CD14-positive monocyte (primary cell): ENCODE measurements at regions not wholly inside any gene's neighbourhood (a gene's known extent, or its start where the extent isn't known, plus 50 kb on each side); places are given as distances from the start of the nearest gene placed in this dataset.

Source experiments
- DNase-seq, 3 donors: peaks; one replicate each; pipeline ENCODE4 v3.0.0-alpha.2; 2011 to 2022
- H2AFZ ChIP-seq: 2 replicates; pipeline ENCODE4 v1.6.0; 2012; ENCODE audit warnings: mild to moderate bottlenecking, low read depth, low read length, inconsistent platforms; ENCODE audit not compliant: insufficient read depth, poor library complexity, severe bottlenecking
- H3K27ac ChIP-seq, 2 donors: 1 replicate in 1 of 2; 2 replicates in 1 of 2; pipeline ENCODE4 v1.5.1; 2012 to 2013; ENCODE audit warnings: low read length in 2 of 2, control low read depth in 1 of 2, inconsistent platforms in 1 of 2, low read depth in 1 of 2, mild to moderate bottlenecking in 1 of 2
- H3K27me3 ChIP-seq, 2 donors: one replicate each; pipeline versions ENCODE4 v1.6.0 to v1.6.1; 2011 to 2013; ENCODE audit warnings: low read length in 2 of 2; ENCODE audit not compliant: control insufficient read depth in 2 of 2, insufficient read depth in 2 of 2
- H3K36me3 ChIP-seq, 2 donors: replicated peaks in 1 of 2; 1 replicate in 1 of 2; 2 replicates in 1 of 2; pipeline versions ENCODE4 v1.5.1 to v1.6.1; 2012 to 2013; ENCODE audit warnings: low read length in 2 of 2, control low read depth in 1 of 2, inconsistent platforms in 1 of 2, mild to moderate bottlenecking in 1 of 2; ENCODE audit not compliant: insufficient read depth in 2 of 2, control insufficient read depth in 1 of 2
- H3K4me1 ChIP-seq, 2 donors: 1 replicate in 1 of 2; 2 replicates in 1 of 2; pipeline versions ENCODE4 v1.5.1 to v1.6.1; 2012 to 2013; ENCODE audit warnings: low read length in 2 of 2, control low read depth in 1 of 2, inconsistent platforms in 1 of 2, mild to moderate bottlenecking in 1 of 2, moderate library complexity in 1 of 2; ENCODE audit not compliant: insufficient read depth in 2 of 2, control insufficient read depth in 1 of 2
- H3K4me2 ChIP-seq: replicated peaks from 2 replicates; pipeline ENCODE3; 2012; ENCODE audit warnings: low read length, moderate library complexity, mild to moderate bottlenecking; ENCODE audit not compliant: poor library complexity, severe bottlenecking; ENCODE audit errors: extremely low read depth
- H3K4me3 ChIP-seq, 3 experiments: fragments of 200-600 bp in 1 of 3; sonication (generic) in 1 of 3; replicated peaks in 1 of 3; 1 replicate in 2 of 3; 2 replicates in 1 of 3; pipeline ENCODE4 v1.5.1; 2011 to 2013; ENCODE audit warnings: low read length in 3 of 3, mild to moderate bottlenecking in 3 of 3, control low read depth in 2 of 3, low read depth in 2 of 3, inconsistent platforms in 1 of 3, moderate library complexity in 1 of 3
- H3K79me2 ChIP-seq: 2 replicates; pipeline ENCODE4 v1.6.0; 2012; ENCODE audit warnings: mild to moderate bottlenecking, control low read depth, inconsistent platforms, low read length, moderate library complexity; ENCODE audit not compliant: insufficient read depth
- H3K9ac ChIP-seq: 2 replicates; pipeline ENCODE4 v1.6.0; 2017; ENCODE audit warnings: low read length, mild to moderate bottlenecking; ENCODE audit not compliant: insufficient read depth, poor library complexity, severe bottlenecking
- H3K9me3 ChIP-seq, 2 donors: replicated peaks in 1 of 2; 1 replicate in 1 of 2; 2 replicates in 1 of 2; pipeline versions ENCODE4 v1.5.1 to v1.6.1; 2012 to 2013; ENCODE audit warnings: low read length in 2 of 2, control low read depth in 1 of 2; ENCODE audit not compliant: control insufficient read depth in 1 of 2, insufficient read depth in 1 of 2
- H4K20me1 ChIP-seq: 2 replicates; pipeline ENCODE4 v1.6.0; 2012; ENCODE audit warnings: mild to moderate bottlenecking, low read length, control low read depth, moderate library complexity; ENCODE audit not compliant: insufficient read depth
- H3K27ac Mint-ChIP-seq, 7 donors: one replicate each; pipeline ENCODE4 v1.8.0; 2020; ENCODE audit warnings: mild to moderate bottlenecking in 7 of 7, mixed read lengths in 7 of 7, moderate library complexity in 6 of 7, inconsistent platforms in 2 of 7
- H3K27me3 Mint-ChIP-seq, 3 donors: one replicate each; pipeline ENCODE4 v1.8.0; 2021 to 2022; ENCODE audit warnings: low read depth in 3 of 3, mild to moderate bottlenecking in 3 of 3, mixed read lengths in 3 of 3, moderate library complexity in 3 of 3, inconsistent platforms in 1 of 3
- H3K36me3 Mint-ChIP-seq, 2 donors: one replicate each; pipeline ENCODE4 v1.8.0; 2020; ENCODE audit warnings: mixed read lengths in 2 of 2, inconsistent platforms in 1 of 2, mild to moderate bottlenecking in 1 of 2
- H3K4me1 Mint-ChIP-seq: one replicate; pipeline ENCODE4 v1.8.0; 2020; ENCODE audit warnings: mild to moderate bottlenecking, mixed read lengths
- H3K4me3 Mint-ChIP-seq, 2 donors: one replicate each; pipeline ENCODE4 v1.8.0; 2020; ENCODE audit warnings: mild to moderate bottlenecking in 2 of 2, mixed read lengths in 2 of 2, moderate library complexity in 1 of 2
- H3K9me3 Mint-ChIP-seq, 7 donors: one replicate each; pipeline ENCODE4 v1.8.0; 2020 to 2022; ENCODE audit warnings: mixed read lengths in 7 of 7, mild to moderate bottlenecking in 6 of 7, moderate library complexity in 6 of 7, inconsistent platforms in 2 of 7
- WGBS: methylation state at CpG from one replicate; pipeline ENCODE4 v1.1.5; 2013; ENCODE audit warnings: missing lambda C conversion rate; ENCODE audit not compliant: insufficient coverage; 5-methylcytosine and 5-hydroxymethylcytosine counted together
- intact Hi-C, 2 donors: fragments of 100-400 bp; cut with micrococcal nuclease; formaldehyde crosslinking; loops; one replicate each; pipeline versions ENCODE4 v1.15.0 to v1.15.1; 2023
- TF ChIP-seq, protein P1 (sequence below): fragments of 200-600 bp; IDR thresholded peaks from one replicate; pipeline ENCODE4 v1.8.0; 2022; ENCODE audit warnings: antibody characterized with exemption, mild to moderate bottlenecking

DNA sequence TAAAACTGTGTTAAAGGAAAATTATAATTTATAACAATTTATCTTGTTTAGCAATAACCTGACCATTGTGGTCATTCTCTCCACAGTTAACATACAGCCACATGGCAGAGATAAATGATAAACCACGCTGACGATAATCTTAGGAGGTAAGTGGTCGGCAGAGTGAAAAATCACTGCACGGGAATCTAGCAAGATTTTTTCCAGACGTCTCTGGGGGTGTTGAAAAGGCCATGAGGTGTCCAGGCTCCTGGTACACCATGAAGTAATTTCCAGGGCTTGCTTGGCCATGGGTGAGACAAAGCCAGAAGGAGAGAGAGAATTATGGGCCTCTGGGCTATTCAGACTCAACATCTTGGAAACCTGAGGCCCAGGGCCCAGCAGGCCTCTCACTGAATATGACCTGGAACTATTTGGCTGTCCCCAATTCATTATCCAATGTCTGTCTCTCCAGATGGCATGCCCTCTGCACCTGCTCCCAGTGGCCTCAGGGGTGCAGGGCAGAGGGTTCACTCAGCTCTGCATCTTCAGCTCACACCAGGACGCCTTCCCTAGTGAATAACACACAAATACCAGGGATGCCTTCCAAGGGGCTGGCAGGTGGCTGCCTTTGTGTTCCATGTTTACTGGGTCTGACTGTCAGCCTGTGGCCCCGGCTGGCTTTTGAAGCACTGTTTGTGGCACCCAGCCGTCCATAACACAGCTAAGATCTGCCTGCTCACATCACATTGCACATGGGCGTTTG lies 590.4 kb upstream of the PFKP start:
- H3K4me1 Mint-ChIP-seq, result no peaks in the 10 kb centered on the region
- H3K27me3 ChIP-seq, result no peaks in the 10 kb centered on the region
- H3K36me3 Mint-ChIP-seq, result no peaks in the 10 kb centered on the region
- H3K27me3 Mint-ChIP-seq, result no peaks in the 10 kb centered on the region
- no peaks in the 10 kb centered on the region for H3K79me2 ChIP-seq
- DNase-seq, result no peak
- no peak overlapping the region for H3K9ac ChIP-seq
- H3K9me3 Mint-ChIP-seq, result peaks cover 5 to 26% (median 8%) of the 10 kb centered on the region in 7 donors
- H3K36me3 ChIP-seq, result no peaks in the 10 kb centered on the region
- intact Hi-C loops, result no loop called here
- no peaks in the 10 kb centered on the region for H4K20me1 ChIP-seq
- TF ChIP-seq, protein P1, sequence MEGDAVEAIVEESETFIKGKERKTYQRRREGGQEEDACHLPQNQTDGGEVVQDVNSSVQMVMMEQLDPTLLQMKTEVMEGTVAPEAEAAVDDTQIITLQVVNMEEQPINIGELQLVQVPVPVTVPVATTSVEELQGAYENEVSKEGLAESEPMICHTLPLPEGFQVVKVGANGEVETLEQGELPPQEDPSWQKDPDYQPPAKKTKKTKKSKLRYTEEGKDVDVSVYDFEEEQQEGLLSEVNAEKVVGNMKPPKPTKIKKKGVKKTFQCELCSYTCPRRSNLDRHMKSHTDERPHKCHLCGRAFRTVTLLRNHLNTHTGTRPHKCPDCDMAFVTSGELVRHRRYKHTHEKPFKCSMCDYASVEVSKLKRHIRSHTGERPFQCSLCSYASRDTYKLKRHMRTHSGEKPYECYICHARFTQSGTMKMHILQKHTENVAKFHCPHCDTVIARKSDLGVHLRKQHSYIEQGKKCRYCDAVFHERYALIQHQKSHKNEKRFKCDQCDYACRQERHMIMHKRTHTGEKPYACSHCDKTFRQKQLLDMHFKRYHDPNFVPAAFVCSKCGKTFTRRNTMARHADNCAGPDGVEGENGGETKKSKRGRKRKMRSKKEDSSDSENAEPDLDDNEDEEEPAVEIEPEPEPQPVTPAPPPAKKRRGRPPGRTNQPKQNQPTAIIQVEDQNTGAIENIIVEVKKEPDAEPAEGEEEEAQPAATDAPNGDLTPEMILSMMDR, result no peak
- H3K4me1 ChIP-seq, result no peaks in the 10 kb centered on the region
- H3K4me3 ChIP-seq, result no peak overlapping the region
- H3K27ac ChIP-seq, result no peak overlapping the region
- WGBS, result 95% methylated on average over 5 of the region's 9 CpGs
- H3K9me3 ChIP-seq, result peaks cover 8 to 28% of the 10 kb centered on the region in 2 donors
- H2AFZ ChIP-seq, result no peak overlapping the region
- no peak overlapping the region for H3K27ac Mint-ChIP-seq
- H3K4me3 Mint-ChIP-seq, result no peak overlapping the region
- H3K4me2 ChIP-seq, result no peak overlapping the region

DNA sequence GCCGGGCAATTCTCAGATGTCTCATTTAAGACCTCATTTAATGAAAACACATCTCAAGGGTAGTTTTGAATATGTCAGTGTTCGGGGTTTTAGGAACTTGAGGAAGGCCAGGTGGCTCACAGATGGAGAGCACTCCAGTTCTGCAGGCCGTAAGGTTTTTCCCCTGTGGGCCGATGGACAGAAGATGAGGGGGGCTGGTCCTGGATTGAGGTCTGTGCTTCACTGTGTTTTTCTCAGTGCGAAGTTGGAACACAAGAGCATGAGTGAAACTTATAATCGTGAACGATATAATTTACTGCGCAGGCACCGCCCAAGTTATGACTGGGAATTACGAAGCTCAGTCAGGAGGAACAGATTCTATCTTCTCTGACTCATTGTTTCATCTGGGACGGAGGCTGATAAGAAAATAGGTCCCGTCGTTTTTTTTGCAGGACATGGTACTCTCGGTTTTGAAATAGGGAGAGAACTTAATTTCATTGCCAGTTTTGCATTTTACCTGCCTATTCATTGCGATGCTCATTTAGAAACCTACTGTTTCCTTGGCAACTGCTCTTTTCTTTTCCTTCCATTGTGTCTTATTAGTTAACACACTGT lies 591.0 kb upstream of the PFKP start:
- no peak overlapping the region for H3K9ac ChIP-seq
- no peaks in the 10 kb centered on the region for H3K4me1 ChIP-seq
- Mint-ChIP-seq H3K27ac (no peak overlapping the region), H3K9me3 (peaks cover 5 to 25% (median 7%) of the 10 kb centered on the region in 7 donors), H3K27me3 (no peaks in the 10 kb centered on the region), H3K4me1 (no peaks in the 10 kb centered on the region), H3K4me3 (no peak overlapping the region), H3K36me3 (no peaks in the 10 kb centered on the region)
- no peaks in the 10 kb centered on the region for H3K79me2 ChIP-seq
- H3K27me3 ChIP-seq, result no peaks in the 10 kb centered on the region
- no peak overlapping the region for H2AFZ ChIP-seq
- no peaks in the 10 kb centered on the region for H3K36me3 ChIP-seq
- DNase-seq, result no peak
- H3K27ac ChIP-seq, result no peak overlapping the region
- TF ChIP-seq, protein P1, result no peak
- intact Hi-C loops, result no loop called here
- no peak overlapping the region for H3K4me3 ChIP-seq
- WGBS, result 90% methylated on average over 9 of the region's 15 CpGs
- peaks cover 8 to 25% of the 10 kb centered on the region in 2 donors for H3K9me3 ChIP-seq
- no peak overlapping the region for H3K4me2 ChIP-seq
- H4K20me1 ChIP-seq, result no peaks in the 10 kb centered on the region
